Putamen (tissue), 1 donor: ENCODE measurements at regions not wholly inside any gene's neighbourhood (a gene's known extent, or its start where the extent isn't known, plus 50 kb on each side); places are given as distances from the start of the nearest gene placed in this dataset.
"Not testable (repeated sequence)": the region's sequence is repeated elsewhere in the genome, so short reads cannot be mapped to it uniquely, and the experiment has no call there.

Source experiments
- DNase-seq: peaks from one replicate; pipeline ENCODE4 v3.0.0-alpha.2; 2016; ENCODE audit warnings: low spot score

DNA sequence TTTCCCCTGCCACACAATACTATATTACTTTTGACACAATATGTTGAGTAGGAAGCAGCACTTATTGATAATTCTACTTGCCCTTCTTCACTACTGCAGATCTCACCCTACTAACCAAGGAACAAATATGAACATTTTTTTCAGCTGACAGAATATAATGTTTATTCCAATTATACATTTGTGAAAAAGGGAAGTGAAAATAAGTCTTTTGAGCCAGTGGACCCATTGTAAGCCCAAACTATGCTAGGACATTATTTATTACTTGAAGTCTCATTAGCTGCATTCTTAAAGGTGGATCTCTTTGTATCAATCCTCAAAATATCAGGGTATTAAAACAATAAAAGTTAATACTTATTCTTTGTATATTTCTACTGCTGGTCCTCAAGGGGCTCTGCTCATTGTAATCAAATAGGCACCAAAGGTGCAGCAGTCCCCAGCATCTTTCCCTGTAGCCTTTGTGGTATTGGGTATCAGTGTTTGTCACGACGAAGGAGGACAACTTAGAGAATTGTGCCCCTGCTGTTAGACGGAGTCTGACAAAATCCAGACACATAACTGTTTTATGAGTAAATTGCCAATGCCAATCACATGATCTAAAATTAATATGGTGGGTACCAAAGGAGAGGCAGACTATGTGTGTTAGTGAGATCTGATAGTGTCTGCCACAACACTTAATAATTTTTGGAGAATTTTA, 453.5 kb upstream of the CDH9 start:
- no peak for DNase-seq

DNA sequence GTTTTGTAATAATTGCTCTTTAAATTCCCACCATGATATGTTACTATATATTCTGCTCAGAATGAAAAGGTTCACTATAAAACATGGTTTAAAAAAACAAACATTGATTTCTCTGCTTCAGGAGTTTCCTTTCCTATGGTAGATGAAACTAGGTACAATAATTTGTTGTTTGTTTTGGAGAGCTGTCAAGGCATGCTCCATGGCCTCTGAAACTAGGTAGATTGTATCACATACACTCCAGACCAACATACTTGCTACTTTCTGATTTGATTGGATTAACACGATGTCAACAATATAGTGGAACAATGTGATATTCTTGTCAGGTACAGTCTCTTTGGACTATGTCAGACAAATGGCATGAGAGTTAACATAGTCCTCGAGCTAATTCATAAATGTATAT, 452.7 kb upstream of the CDH9 start:
- no peak for DNase-seq

DNA sequence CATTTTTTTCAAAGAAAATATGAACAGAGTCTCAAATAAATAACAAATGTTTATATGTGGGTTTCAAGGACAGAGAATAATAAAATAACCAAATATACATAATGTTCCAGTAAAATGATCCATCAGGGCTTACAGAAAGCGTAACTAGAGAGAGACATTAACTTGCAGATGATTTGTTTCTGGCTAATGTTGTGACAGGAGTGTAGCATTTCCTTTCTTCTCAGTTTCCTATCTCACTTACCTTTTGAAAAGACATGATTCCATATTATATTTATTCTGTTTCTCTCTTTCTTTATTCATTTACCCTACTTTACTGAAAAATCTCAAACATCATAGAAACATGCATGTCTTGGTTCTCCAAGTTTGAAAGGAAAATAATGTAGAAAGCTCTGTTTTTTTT, 451.3 kb upstream of the CDH9 start:
- DNase-seq, result no peak

DNA sequence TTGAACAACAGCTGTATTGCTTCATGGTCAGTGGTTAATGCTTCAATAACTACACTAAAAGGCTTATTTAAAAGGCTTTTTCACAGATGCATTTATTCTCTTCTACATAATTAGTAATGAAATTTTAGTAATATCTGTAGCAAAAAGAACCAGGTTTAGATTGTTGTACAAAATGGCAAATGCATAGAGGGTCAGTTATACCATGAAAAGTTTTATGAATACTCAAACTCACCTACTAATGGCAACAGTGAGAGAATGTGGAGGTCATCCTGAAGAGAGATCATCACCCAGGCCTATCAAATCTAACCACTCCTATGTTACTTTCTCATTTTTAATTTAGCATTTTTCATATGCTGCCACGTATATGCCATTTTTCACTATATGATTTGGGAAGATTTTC, 444.3 kb upstream of the CDH9 start:
- DNase-seq, result no peak

DNA sequence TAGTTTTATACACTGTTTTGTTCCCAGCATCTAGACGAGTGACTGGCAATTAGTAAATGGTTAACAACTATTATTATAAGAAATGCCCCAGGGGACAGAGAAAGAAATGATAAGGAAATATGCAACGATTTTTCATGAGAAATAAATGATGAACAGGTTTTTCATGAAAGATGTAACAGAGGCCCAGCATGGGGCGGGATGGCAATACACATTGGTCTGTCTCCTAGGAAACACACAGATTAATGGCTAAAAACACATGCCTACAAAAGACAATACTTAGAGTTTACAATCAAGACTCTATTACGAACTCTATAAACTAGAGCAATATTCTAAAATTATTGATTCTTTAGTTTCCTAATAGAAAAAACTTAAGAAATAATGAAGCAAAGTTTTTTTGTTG, 441.5 kb upstream of the CDH9 start:
- no peak for DNase-seq

DNA sequence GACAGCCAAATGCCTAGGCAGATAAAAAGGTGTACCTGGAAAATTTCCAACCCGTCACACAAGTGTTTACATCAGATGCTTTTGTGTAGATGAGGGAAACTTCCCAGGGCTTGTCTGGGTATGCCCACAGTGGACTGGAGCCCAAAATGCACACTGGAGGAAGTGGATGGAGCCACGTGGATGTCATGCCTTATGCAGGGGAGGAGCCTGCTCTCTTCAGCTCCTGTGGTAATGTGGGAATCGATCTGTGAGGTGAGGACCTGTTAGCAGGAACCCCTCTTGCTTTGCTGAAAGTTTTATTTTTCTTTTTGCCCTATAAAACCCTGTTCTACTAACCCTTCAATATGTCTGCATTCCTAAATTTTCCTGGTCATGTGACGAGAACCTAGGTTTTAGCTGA, 439.2 kb upstream of the CDH9 start:
- no peak for DNase-seq

DNA sequence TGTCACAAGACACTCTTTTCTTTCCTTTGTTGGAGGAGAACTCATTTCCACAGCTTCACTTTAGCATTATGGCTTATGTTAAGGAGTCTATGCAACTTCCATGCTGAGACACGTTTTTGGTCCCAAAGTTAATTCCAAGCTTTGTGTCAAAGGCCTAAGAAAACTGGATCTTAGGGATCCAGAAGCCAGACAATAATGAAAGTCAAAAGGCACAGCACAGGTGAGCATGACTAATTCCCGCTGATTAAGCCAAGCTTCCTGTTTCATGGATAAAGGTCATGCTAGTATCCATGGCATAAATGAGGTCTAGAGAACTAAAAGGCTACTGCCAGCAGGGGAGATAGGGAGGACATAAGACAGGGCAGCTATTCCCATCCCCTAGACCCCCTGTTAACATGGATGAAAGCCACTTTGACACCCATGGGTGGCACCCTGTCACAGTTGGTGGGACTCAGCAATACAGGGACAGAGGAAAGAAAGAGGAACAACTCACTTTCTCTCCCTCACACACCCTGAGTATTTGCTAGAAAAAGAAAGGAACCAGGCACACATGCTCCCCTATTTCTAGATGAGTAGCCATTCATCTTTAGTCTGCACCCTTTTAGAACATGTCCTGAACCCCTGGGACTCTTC, 438.1 kb upstream of the CDH9 start:
- no peak for DNase-seq

DNA sequence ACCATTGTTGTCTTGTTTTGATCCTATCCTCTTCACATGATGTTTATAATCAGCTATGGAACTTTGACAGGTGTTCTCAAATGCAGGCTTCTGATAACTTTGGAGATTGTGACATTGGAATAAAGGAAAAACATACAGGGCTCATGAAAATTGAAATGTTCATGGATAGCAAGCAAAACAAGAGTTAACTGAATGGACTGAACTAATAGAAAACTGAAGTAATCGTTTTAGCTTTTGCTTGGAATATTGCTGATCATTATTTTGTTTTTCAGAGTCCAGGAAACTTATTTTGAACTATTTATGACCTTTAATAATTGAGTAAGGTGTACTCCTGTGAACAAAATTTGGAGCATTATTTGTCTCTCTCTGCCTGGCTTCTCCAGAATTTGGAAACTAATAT, 436.7 kb upstream of the CDH9 start:
- DNase-seq, result no peak

DNA sequence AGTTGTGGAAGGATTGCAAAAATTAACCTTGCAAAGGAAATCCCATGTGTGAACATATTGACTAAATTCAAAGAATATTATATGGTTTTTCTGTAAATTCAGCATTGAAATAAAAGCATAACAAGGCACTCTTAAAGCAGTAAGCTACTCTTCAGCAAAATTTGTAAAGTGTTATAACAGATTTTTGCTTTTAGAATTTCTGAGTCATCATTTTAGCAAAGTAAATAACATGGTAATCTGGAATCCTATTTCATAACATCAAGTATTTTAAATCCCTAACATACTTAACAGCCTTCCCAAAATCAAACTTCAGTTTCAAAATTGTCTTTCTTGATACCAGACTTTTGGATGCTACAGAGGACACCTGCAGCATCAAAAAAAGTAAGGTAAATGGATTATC, 436.0 kb upstream of the CDH9 start:
- no peak for DNase-seq

DNA sequence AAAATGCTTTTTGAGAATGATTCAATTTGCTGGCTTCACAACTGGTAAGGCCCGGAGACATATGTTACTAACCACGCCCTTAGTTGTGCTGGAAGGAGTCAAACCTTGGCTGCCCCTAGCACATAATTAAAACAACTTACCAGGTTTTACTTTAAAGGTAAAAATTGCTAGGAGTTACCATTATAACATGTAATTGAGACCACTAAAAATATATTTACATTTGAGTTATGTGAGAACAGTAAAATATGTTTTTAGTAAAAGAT, 435.6 kb upstream of the CDH9 start:
- no peak for DNase-seq

DNA sequence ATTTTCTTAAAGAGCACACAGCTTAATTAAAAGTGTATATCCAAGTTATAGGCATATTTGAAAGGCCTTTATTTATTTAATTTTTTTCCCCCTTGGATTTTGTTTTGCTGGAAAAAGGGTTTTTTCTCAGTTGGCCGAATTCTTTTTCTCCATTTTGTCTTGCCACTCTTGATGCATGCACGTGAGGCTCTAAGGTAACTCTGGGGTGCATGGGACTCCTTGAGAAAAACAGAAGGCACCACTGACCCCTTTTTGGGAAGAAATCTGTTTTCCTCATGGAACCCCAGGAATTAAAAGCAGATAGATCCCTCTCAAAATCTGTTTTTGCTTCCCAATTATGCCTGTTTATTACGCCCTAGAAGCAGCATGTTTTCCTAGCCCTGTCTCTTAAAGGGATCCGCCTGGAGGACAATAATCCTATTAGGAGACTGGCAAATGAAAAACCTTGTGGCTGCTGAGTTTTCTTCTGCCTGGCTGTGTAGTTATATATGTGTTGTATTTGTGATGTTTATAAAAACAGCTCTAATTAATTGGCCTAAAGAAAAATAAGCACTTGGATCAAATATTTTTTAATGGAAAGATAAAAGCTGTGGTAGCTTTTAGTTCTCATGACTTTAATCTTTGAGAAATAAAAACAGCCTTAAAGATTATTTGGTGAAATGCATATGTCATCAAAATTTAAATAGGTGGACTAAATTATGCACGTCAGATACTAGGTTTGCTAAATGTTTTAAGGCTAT, 435.1 kb upstream of the CDH9 start:
- no peak for DNase-seq

DNA sequence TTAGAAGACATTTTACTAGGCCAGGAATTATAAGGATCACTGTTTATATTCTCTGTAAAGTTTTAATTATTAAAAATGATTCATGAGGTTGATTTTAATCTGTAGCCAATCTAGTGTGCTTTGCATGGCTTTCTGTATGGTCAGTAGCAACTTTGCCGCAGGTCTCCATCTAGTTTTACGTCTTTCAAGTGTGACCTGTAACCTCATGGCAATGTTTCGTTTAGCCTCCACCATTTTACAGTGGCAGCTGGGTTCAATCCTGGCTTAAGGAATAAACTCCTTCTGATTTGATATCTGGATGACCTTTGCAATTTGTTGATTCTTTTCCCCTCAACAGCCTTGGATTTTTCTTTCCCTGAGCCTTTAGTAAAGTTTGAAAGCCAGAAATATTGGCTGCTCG, 434.5 kb upstream of the CDH9 start:
- no peak for DNase-seq

DNA sequence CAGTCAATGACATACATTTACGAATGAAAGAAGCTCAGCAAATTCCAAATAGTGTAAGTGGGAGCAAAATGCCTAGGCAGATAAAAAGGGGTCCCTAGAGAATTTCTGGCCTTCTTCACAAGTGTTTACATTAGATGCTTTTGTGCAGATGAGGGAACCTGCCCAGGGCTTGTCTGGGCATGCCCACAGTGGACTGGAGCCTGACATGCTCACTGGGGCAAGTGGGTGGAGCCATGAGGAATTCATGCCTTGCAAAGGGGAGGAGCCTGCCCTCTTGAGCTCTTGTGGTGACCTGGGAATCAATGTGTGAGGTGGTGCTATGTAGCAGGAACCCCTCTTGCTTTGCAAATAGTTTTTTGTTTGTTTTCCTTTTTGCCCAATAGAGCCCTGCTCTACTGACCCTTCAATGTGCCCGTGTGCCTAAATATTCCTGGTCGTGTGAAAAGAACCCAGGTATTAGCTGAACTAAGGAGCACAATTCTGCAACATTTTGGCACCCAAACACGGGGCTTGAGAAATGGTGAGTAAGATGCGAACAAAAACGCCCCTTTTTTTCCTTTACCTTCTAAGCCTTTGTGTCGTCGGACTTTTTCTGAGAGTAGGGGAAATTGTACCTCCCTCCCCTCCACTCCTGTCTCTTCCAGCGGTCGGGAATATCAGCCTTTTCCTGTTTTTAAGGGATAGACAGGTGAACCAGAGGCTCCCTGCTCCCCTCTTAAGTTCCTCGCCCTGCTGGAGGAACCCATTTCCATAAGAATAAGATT, 433.8 kb upstream of the CDH9 start:
- DNase-seq, result no peak

DNA sequence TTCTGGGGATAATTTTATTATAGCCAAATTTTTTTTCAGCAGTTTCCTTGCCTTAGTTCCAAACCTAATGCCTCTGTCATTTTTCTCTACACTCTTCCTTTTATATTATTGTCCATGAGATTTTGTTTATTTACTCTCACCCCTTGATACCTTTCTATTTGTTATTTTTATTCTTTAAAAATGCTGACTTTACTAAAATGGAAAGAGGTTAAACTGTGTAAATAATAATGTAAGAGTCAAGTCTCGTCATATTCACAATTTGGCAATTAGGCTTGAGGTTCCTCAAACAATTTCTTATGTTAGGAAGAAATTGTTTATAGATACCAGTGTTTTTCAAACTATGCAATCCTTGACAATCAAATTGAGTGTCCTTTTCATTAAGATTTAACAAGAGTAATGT, 428.6 kb upstream of the CDH9 start:
- no peak for DNase-seq

DNA sequence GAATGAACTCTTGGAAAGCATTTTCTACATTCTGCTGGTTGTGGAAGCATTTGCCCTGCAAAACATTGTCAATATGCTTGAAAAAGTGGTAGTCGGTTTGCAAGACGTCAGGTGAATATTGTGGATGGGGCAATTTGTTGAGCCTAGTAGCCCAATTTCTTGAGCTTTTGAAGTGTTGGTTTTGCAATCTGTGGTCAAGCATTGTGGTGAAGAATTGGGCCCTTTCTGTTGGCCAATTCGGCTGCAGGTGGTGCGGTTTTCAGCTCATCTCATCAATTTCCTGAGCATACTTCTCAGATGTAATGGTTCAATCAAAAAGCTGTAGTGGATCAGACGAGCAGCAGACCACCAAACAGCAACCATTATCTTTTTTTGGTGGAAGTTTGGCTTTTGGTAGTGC, 426.8 kb upstream of the CDH9 start:
- DNase-seq, result no peak

DNA sequence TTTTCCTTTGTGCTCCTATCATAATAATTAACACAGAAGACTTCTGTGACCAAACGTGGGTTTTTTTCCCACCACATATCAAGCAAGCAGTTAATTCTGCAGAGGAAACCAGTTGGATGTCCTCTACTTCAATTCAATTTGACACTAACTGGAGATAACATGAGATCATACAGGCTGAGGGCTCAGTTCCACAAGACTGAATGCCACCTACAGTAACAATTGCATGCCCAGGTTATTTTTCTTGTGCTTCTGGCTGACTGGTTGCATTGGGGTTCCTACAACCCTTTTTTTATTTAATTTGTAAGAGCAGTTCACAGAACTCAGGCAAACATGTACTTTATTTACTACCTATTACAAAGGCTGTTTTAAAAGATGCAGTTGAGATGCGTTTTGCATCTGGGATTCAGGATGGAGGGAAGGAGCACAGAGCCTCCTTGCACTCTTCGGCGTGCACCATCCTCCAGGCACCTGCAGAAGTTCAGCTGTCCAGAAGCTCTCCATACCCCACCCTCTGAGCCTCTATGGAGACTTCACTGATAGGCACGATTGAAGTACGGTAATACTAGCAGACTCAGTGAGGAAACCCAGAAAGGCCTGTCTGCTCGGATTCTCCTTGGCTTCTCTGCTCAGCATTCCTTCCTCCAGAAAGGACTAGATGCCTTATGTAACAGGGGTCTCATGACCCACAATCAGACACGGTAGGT, 425.2 kb upstream of the CDH9 start:
- DNase-seq, result no peak

DNA sequence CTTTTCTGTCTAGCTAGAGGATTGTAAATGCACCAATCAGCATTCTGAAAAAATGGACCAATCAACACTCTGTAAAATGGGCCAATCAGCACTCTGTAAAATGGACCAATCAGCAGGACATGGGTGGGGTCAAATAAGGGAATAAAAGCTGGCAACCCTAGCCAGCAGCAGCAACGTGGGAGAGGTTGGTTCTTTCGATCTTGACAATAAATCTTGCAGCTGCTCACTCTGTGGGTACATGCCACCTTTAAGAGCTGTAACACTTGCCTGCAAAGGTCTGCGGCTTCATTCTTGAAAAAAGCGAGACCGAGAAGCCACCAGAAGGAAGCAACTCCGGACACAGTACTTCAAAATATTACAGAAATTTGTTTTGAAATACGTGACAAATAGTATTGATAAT, 424.6 kb upstream of the CDH9 start:
- DNase-seq, result no peak

DNA sequence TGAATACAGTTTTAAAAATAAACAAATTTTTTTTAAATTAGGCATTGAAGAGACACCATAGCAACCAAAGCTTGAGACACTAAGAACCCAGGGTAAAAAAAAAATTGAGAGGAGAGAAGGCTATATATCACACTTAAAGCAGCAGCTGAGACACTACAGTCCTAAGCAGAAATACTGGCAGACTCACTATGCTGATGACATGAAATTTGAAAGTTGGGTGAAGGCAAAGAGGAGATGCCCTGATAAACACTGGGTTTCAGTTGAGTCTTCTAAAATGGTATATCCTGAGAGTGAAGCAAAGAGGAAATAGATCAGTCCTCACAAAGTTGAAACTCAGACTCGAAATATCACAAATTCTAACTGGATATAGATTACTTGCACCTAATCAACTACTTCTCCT, 419.9 kb upstream of the CDH9 start:
- DNase-seq, result no peak

DNA sequence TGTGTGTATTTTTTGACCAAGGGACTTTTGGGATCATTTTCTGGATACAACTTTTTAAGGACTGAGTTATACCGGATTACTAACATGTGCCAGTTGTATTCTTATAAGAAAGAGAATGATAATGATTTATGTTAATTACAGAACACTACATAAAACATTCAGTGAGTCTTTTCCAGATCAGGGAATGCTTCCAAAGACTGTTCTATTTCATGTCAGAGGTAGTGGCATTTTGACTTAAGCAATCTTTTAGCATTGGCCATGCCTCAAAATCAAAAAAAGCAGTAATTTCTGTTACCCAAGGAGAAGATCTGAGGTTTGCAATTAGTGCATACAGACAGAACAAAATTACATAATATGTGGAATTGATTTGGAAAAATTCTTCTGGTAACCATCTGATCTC, 413.0 kb upstream of the CDH9 start:
- no peak for DNase-seq

DNA sequence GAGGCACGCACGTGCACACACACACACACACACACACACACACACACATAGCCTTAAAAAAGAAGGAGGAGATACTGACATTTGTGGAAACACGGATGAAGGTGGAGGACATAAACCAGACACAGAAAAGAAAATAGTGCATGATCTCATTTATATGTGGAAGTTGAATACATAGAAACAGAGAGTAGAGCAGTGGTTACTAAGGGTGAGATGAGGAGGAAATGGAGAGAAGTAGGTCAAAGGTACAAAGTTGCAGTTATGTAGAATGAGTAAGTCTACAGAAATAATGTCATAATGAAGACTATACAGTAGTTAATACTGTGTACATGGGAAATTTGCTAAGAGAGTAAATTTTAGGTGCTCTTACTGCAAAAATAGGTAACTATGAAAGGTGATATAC, 412.2 kb upstream of the CDH9 start:
- DNase-seq, result no peak

DNA sequence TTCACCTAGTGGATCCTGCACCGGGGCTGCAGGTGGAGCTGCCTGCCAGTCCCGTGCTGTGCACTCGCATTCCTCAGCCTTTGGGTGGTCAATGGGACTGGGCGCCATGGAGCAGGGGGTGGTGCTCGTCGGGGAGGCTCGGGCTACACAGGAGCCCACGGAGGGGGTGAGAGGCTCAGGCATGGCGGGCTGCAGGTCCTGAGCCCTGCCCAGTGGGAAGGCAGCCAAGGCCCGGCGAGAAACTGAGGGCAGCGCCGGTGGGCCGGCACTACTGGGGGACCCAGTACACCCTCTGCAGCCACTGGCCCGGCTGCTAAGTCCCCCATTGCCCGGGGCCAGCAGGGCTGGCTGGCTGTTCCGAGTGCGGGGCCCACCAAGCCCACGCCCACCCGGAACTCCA, 401.0 kb upstream of the CDH9 start:
- DNase-seq, result not testable (repeated sequence)

DNA sequence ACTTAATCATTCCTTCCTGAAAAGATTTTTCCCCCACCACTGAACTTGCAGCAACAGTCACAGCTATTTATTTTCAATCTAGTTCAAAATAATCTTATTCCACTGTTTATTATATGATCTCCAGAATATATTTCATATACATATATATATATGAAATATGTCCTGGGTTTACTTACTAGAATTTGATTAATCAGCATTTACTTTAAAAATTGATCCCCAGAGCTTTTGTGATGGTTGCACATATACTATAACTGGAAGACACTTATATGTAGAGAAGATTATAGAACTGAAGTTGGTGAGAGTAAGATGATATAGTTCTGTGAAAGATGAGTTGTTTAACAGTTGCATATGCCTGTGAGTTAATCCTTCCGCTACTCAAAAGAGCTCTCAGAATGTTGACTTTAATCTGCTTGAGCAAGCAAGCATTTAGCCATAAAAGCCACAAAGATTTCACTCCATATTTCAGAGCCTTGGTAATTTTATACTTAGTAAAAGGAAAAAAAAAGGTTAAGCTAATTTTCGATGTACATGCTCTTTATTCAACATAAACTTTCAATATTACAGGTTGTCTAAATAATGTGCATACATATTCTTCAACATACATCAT, 399.3 kb upstream of the CDH9 start:
- no peak for DNase-seq
